Neural cell (in vitro differentiated cells): ENCODE measurements at regions not wholly inside any gene's neighbourhood (a gene's known extent, or its start where the extent isn't known, plus 50 kb on each side); places are given as distances from the start of the nearest gene placed in this dataset.

Experiments used
- H2AFZ ChIP-seq: fragments of 200-600, 300-800 bp; sonication (generic), shearing (Covaris generic); 2 replicates; pipeline ENCODE4 v1.6.0; 2014; ENCODE audit warnings: low read depth, mild to moderate bottlenecking, antibody characterized with exemption, low read length, moderate library complexity
- H3F3A ChIP-seq: fragments of 200-600 bp; shearing (Covaris generic); 2 replicates; pipeline ENCODE4 v1.6.1; 2016; ENCODE audit warnings: mild to moderate bottlenecking, moderate library complexity, mixed read lengths, antibody characterized with exemption, low read length; ENCODE audit not compliant: insufficient read depth, poor library complexity, severe bottlenecking
- H3K27ac ChIP-seq: fragments of 200-600, 300-800 bp; sonication (generic), shearing (Covaris generic); 2 replicates; pipeline ENCODE4 v1.5.1; 2014; ENCODE audit warnings: mild to moderate bottlenecking, low read length, moderate library complexity
- H3K27me3 ChIP-seq: fragments of 300-800, 200-600 bp; sonication (generic), shearing (Covaris generic); 2 replicates; pipeline ENCODE4 v1.6.0; 2014; ENCODE audit warnings: mild to moderate bottlenecking, low read depth, low read length, moderate library complexity; ENCODE audit not compliant: insufficient read depth
- H3K36me3 ChIP-seq: fragments of 300-800, 200-600 bp; sonication (generic), shearing (Covaris generic); 2 replicates; pipeline ENCODE4 v1.5.1; 2014; ENCODE audit warnings: mild to moderate bottlenecking, antibody characterized with exemption, low read length, moderate library complexity; ENCODE audit not compliant: insufficient read depth
- H3K4me2 ChIP-seq: fragments of 300-800, 200-600 bp; sonication (generic), shearing (Covaris generic); 2 replicates; pipeline ENCODE4 v1.6.0; 2014; ENCODE audit warnings: mild to moderate bottlenecking, low read length
- H3K4me3 ChIP-seq: fragments of 300-800, 200-600 bp; sonication (generic), shearing (Covaris generic); 2 replicates; pipeline ENCODE4 v1.5.1; 2014; ENCODE audit warnings: mild to moderate bottlenecking, low read length, moderate library complexity
- H3K79me2 ChIP-seq: fragments of 200-600 bp; shearing (Covaris generic); replicated peaks from 2 replicates; pipeline ENCODE4 v1.6.0; 2014; ENCODE audit warnings: mild to moderate bottlenecking, low read length, moderate library complexity; ENCODE audit not compliant: insufficient read depth
- H3K9ac ChIP-seq: fragments of 300-800, 200-600 bp; sonication (generic), shearing (Covaris generic); 2 replicates; pipeline ENCODE4 v1.6.1; 2016; ENCODE audit warnings: mild to moderate bottlenecking, low read length, mixed read lengths
- H3K9me2 ChIP-seq: fragments of 200-600 bp; shearing (Covaris generic); 2 replicates; pipeline ENCODE4 v1.6.1; 2016; ENCODE audit warnings: mild to moderate bottlenecking, low read length, mixed read lengths; ENCODE audit not compliant: insufficient read depth
- H3K9me3 ChIP-seq: fragments of 200-600, 300-800 bp; sonication (generic), shearing (Covaris generic); 2 replicates; pipeline ENCODE4 v1.6.1; 2016; ENCODE audit warnings: mild to moderate bottlenecking, mixed run types, low read length, moderate library complexity, mixed read lengths
- H4K20me1 ChIP-seq: fragments of 200-600 bp; shearing (Covaris generic); 2 replicates; pipeline ENCODE4 v1.6.1; 2016; ENCODE audit warnings: mild to moderate bottlenecking, mixed run types; ENCODE audit not compliant: insufficient read depth
- EP300 ChIP-seq: fragments of 450-650 bp; conservative IDR thresholded peaks from 2 replicates; pipeline ENCODE4 v1.6.1; 2014; ENCODE audit warnings: antibody characterized with exemption, mild to moderate bottlenecking, moderate library complexity; ENCODE audit not compliant: poor library complexity, severe bottlenecking
- EZH2 ChIP-seq: fragments of 200-600, 300-800 bp; shearing (Covaris generic), sonication (generic); IDR thresholded peaks from 2 replicates; pipeline ENCODE4 v1.6.1; 2014; ENCODE audit warnings: antibody characterized with exemption, low read length, borderline replicate concordance, mild to moderate bottlenecking; ENCODE audit not compliant: insufficient read depth, poor library complexity, severe bottlenecking
- MXI1 ChIP-seq: fragments of 450-650 bp; conservative IDR thresholded peaks from 2 replicates; pipeline ENCODE4 v1.6.1; 2014; ENCODE audit warnings: antibody characterized with exemption, mild to moderate bottlenecking; ENCODE audit not compliant: poor library complexity, severe bottlenecking
- POLR2AphosphoS5 ChIP-seq: IDR thresholded peaks from 2 replicates; pipeline ENCODE4 v1.6.1; 2012
- RAD21 ChIP-seq: fragments of 450-650 bp; conservative IDR thresholded peaks from 2 replicates; pipeline ENCODE4 v1.6.1; 2014; ENCODE audit warnings: antibody characterized with exemption, mild to moderate bottlenecking, moderate library complexity
- REST ChIP-seq: IDR thresholded peaks from 2 replicates; pipeline ENCODE4 v1.6.1; 2012; ENCODE audit warnings: borderline replicate concordance
- SMC3 ChIP-seq: fragments of 450-650 bp; conservative IDR thresholded peaks from 2 replicates; pipeline ENCODE4 v1.6.1; 2014; ENCODE audit warnings: antibody characterized with exemption, mild to moderate bottlenecking, moderate library complexity; ENCODE audit not compliant: poor library complexity
- TAF1 ChIP-seq: IDR thresholded peaks from 2 replicates; pipeline ENCODE4 v1.6.1; 2012; ENCODE audit warnings: low read depth
- TF ChIP-seq, protein P1 (sequence below): fragments of 450-650 bp; IDR thresholded peaks from 2 replicates; pipeline ENCODE4 v1.5.1; 2014; ENCODE audit warnings: antibody characterized with exemption, mild to moderate bottlenecking, moderate library complexity; ENCODE audit not compliant: poor library complexity, severe bottlenecking

DNA sequence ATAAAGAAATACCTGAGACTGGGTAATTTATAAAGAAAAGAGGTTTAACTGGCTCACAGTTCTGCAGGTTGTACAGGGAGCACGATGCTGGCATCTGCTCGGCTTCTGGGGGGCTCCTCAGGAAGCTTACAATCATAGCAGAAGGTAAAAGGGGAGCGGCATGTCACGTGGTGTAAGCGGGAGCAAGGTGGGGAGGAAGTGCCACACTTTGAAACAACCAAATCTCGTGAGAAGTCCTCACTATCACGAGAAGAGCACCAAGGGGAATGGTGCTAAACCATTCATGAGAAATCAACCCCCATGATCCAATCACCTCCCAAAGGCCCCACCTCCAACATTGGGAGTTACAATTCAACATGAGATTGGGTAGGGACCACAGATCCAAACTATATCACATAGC is 67.7 kb downstream of the AKR1B1 start:
- no peak for TF ChIP-seq EP300
- no peak for TF ChIP-seq RAD21
- TF ChIP-seq REST = no peak
- TF ChIP-seq EZH2 = no peak
- no peak for TF ChIP-seq POLR2AphosphoS5
- TF ChIP-seq TAF1 = no peak
- TF ChIP-seq SMC3 = no peak
- no peak for TF ChIP-seq MXI1
- Histone ChIP-seq H3F3A (no peaks in the 10 kb centered on the region), H3K27ac (no peak overlapping the region), H3K4me2 (no peak overlapping the region), H3K4me3 (no peak overlapping the region), H3K36me3 (no peaks in the 10 kb centered on the region), H4K20me1 (no peaks in the 10 kb centered on the region), H3K27me3 (no peaks in the 10 kb centered on the region), H3K9ac (no peak overlapping the region), H2AFZ (no peak overlapping the region), H3K79me2 (no peaks in the 10 kb centered on the region), H3K9me2 (no peaks in the 10 kb centered on the region), H3K9me3 (no peaks in the 10 kb centered on the region)

DNA sequence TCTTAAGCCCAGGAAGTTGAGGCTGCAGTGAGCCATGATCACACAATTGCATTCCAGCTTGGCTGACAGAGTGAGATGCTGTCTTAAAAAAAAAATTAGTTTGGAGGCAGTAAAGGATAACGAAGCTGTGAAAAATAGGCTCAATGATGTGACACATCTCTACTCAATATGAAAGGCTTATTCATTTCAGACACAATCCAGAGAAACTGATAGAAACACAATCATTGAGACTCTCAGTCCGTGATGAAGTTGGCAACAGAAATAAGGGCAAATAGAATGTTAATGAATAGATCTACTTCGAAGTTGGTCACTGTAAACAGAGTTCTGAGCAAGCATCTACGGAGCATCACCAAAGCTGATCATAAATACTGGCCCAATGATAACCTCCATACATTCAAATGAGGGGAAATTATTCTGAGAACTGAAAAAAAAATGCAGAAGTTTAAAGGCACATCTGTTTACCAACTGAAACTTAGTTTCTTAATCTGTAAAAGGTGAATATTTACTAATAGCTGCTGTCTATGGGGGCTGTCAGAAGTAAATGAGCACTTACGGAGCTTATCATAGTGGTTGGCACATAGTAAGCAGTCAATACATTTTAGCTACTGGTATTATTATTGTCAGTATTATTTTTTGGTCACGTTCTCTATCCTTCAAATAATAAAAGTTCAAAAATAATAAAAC is 70.4 kb downstream of the AKR1B1 start:
- Histone ChIP-seq H3K4me2 (no peak overlapping the region), H3K9ac (no peak overlapping the region), H3K27me3 (no peaks in the 10 kb centered on the region), H3K36me3 (no peaks in the 10 kb centered on the region), H3K27ac (no peak overlapping the region), H4K20me1 (no peaks in the 10 kb centered on the region), H3K9me3 (no peaks in the 10 kb centered on the region), H2AFZ (no peak overlapping the region), H3F3A (no peaks in the 10 kb centered on the region), H3K79me2 (no peaks in the 10 kb centered on the region), H3K4me3 (no peak overlapping the region), H3K9me2 (no peaks in the 10 kb centered on the region)
- TF ChIP-seq, protein P1, sequence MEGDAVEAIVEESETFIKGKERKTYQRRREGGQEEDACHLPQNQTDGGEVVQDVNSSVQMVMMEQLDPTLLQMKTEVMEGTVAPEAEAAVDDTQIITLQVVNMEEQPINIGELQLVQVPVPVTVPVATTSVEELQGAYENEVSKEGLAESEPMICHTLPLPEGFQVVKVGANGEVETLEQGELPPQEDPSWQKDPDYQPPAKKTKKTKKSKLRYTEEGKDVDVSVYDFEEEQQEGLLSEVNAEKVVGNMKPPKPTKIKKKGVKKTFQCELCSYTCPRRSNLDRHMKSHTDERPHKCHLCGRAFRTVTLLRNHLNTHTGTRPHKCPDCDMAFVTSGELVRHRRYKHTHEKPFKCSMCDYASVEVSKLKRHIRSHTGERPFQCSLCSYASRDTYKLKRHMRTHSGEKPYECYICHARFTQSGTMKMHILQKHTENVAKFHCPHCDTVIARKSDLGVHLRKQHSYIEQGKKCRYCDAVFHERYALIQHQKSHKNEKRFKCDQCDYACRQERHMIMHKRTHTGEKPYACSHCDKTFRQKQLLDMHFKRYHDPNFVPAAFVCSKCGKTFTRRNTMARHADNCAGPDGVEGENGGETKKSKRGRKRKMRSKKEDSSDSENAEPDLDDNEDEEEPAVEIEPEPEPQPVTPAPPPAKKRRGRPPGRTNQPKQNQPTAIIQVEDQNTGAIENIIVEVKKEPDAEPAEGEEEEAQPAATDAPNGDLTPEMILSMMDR = no peak
- TF ChIP-seq RAD21 = no peak

DNA sequence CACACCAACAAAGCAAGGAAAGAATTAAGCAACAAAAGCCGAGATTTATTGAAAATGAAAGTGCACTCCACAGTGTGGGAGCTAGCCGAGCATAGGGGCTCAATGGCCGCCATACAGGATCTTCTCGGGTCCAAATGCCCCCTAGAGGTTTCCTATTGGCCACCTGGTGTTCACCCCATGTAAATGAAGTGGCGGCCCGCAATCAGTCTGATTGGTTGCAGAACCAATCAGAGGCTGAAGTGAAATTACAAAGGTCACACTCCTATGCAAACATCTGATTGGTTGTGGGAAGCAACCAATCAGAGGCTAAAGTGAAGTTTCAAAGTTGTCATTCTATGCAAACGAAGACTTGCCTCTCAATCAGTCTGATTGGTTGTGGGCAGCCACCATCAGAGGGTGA is 61.8 kb upstream of the SLC35B4 start:
- H4K20me1 ChIP-seq = no peaks in the 10 kb centered on the region
- no peaks in the 10 kb centered on the region for H3K36me3 ChIP-seq
- no peak overlapping the region for H2AFZ ChIP-seq
- H3K9me2 ChIP-seq = no peaks in the 10 kb centered on the region
- no peaks in the 10 kb centered on the region for H3K79me2 ChIP-seq
- H3K27ac ChIP-seq = no peak overlapping the region
- TF ChIP-seq TAF1 (no peak), SMC3 (no peak), EZH2 (no peak), RAD21 (no peak), POLR2AphosphoS5 (no peak), REST (no peak), MXI1 (no peak), EP300 (no peak)
- TF ChIP-seq, protein P1 = no peak
- H3K9ac ChIP-seq = no peak overlapping the region
- H3K27me3 ChIP-seq = no peaks in the 10 kb centered on the region
- no peak overlapping the region for H3K4me2 ChIP-seq
- H3K4me3 ChIP-seq = no peak overlapping the region
- no peaks in the 10 kb centered on the region for H3F3A ChIP-seq
- no peaks in the 10 kb centered on the region for H3K9me3 ChIP-seq
